C1 segment of cervical spinal cord (tissue), 14 donors: ENCODE measurements at regions not wholly inside any gene's neighbourhood (a gene's known extent, or its start where the extent isn't known, plus 50 kb on each side); places are given as distances from the start of the nearest gene placed in this dataset.
A peak's percentile ranks its signal among the peaks of the same experiment; 100 is the strongest.
"Not testable (repeated sequence)": the region's sequence is repeated elsewhere in the genome, so short reads cannot be mapped to it uniquely, and the experiment has no call there.

Source experiments
- DNase-seq, 14 donors: peaks; one replicate each; lab custom pipeline; 2025; lab: John Stamatoyannopoulos, UW

DNA sequence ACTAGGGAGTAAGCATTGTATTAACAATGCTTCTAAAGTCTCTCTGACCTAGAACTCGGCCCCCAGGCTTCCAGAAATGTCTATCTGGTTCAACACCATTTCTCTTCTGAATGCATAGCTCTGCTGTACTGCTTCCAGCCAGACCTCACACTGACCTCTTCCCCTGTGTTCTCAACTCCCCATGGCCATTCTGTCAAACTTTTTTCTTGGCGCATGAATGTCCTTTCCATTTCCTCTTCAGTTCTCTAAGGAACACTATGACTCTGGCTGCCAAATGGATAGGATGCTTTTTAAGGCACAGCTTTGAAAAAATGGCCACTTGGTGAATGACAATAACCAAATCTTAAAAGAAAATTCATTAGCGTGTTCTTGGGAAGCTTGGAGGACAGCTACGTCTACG is 425.8 kb downstream of the ETV1 start:
- DNase-seq = no peak

DNA sequence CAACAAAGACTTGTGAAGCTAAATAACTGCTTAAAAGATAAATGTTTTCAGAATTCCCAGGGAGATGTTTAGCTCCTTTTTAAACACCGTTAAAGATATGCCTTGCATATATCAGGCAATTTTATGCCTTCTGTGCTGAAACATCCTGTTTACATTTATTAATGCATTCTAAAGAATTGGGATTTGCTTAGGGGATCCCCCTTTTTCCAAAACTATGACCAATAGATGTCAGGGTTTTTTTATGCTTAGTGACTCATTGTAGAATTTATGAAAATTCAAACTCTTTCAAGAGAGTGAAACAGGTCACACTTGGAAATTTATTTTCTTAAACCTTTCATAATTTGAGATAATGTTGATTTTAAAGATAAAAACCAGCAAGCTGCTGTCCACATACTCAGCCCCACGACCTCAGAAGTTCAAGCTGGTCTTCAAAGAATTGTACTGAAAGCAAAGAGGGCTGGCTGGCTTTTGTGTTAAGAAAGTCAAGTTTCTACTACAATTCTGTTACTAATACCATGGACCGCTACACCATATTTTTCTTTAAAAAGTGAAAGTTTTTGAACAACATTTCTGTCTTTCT is 411.8 kb downstream of the ETV1 start:
- DNase-seq = no peak

DNA sequence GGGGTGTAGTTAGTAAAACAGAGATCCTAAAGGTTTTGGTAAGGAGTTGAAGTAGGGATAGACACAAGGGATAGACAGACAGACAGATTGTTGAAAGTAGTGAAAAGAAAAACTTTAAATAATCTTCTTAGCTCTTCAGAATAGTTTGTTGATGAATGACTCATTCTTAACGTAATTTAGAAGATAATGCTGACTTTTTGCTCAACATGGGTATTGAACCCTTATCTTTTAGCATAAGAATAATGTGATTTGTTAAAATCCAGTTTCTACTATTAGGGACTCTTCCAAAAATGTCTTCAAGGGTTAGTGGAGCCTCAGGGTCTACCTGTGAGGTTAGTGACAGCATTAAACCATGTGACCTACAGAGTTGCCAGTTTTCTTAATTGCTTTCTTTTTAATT is 411.2 kb downstream of the ETV1 start:
- no peak for DNase-seq

DNA sequence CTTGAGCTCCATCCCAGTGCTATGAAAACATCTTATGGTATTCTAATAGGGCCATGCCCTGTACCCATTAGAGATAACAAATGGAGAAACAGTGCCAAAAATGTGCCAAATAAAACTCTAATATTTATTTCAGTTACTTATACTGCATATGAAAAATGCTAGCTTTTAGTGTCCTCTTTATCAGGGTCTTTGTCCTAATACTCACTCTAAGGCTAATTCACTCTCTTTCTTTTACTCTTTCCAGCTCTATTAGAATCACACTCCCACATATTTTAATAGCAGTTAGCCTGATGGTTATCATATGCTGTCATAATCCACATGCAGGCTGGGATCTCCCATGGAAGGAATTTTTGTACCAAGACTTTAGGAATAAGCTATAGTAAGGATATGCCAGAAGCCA is 408.4 kb downstream of the ETV1 start:
- DNase-seq = no peak

DNA sequence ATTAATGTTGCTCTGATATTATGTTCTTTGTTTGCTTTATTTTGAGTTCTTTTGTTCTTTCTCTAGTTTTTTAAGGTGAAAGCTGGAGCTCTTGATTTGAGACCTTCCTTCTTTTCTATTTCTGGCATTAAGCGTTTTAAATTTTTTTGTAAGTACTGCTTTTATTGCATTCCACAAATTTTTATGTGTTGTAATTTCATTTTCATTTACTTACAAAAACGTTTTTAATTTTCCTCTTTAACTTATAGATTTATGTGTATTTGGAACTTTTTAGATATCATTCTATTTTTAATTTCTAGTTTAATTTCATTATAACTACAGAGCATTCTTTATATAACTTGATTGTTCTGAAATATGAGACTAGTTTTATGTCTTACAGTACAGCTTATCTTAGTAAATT is 395.6 kb downstream of the ETV1 start:
- no peak for DNase-seq

DNA sequence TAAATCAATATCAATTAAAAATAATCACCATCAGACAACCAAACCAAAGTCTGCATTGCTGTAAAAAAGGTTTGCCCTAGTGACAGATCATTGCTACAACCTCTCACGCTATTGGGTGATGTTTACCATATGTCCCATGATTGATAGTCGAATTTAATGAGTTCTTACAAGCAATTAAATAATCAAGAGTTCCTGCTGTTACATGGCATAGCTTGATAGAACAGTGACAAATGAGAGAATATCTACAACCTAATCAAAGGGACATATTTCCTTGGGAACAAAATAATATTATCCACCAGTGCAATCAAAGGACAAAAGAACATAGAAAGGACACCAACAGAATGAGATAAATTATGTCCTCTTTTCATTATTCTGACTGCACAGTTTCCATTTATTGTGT is 387.4 kb downstream of the ETV1 start:
- DNase-seq = no peak

DNA sequence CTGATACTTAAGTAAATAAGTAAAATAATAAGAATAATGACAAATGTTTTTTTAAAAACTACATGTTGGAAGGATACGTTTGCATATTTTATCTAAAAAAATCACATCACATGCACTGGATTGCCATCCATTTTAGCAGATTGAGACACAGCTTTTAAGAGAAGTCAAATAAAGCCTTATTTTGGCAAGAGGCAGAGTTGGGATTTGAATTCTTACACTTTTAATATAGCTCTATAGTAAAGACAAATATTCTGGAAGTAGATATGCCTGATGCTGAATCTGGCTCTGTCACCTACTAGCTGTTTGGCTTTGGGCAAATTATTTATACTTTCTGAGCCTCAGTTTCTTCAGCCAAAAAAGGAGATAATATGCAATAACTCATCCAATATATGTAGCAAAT is 386.4 kb downstream of the ETV1 start:
- no peak for DNase-seq

DNA sequence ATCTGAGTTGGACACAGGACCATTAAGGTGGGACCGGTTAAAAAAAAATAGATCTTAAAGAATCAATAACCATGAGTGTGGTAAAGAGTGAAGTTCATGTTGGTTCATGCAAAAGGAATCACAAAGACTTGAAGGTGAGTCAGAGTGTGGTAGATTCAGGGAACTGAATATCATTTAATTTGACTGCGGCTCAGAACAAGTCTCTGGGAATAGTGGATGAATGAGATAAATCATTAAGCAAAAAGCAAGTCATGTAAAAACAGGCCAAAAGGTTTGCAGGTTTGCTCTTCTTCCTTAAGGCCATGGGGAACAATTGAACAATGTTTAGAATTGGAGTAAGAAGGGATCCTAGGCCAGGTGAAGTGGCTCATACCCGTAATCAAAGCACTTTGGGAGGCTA is 385.8 kb downstream of the ETV1 start:
- no peak for DNase-seq

DNA sequence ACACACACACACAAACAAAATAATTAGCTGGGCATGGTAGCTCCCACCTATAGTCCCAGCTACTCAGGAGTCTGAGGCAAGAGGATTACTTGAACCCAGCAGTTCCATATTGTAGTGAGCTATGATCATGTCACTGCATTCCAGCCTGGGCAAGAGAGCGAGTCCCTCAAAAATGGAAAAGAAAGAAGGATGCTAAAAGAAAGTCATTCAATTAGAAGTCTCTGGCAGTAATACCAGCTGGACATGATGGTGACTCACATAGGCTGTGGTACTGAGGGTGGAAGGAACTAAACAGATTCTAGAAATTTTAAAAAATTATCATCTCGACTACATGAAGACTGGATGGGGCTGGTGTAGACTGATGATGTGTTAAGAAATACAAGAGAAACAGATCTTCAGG is 385.3 kb downstream of the ETV1 start:
- no peak for DNase-seq

DNA sequence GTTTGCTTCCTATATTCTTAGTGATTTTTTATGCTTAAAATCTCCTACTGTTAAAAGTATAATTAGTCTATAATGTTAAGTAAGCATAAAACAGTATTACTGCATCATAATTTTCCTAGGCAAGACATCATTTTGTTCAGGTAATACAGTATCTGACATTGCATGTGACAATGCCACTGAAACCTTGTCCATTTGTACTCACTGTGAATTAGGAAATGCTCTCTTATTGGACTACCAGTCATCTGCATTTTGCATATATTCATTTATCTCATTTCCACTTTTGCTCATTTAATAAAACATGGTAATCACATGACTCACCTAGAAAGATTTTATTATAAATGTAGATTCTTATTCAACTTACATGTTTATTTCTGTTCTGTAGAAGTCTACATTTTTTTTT is 379.1 kb downstream of the ETV1 start:
- DNase-seq = no peak

DNA sequence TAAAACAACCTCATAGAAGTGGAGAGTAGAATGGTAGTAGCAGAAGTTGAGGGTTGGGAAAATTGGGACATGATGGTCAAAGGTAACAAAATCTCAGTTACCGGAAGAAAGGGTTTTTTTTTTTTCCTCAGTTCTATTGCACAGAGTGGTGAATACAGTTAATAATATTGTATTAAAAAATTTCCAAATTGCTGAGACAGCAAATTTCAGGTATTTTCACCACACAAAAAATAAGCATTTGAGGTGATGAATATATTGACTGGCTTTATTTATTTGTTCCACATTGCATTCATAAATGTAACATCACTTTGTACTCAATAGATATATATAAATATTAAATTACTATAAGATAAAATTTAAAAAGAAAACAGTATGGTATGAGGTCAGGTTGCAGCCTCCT is 373.8 kb downstream of the ETV1 start:
- DNase-seq = no peak

DNA sequence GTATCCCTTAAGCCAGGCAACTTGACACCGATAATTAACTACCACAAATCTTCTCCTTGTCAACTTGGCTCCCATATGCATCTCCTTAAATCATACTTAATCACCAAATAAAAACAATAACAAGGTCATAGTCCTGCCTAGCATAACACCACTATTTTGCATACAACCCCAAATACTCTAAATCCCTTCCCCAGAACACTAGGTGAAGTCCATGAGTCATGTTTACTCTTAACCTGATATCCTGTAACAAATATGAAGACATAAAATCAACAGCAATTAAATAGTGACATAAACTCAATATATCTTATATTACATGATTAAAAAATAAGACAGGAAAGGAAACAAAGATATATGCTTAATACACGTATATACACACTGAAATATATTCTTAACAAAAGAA is 362.0 kb downstream of the ETV1 start:
- DNase-seq = no peak

DNA sequence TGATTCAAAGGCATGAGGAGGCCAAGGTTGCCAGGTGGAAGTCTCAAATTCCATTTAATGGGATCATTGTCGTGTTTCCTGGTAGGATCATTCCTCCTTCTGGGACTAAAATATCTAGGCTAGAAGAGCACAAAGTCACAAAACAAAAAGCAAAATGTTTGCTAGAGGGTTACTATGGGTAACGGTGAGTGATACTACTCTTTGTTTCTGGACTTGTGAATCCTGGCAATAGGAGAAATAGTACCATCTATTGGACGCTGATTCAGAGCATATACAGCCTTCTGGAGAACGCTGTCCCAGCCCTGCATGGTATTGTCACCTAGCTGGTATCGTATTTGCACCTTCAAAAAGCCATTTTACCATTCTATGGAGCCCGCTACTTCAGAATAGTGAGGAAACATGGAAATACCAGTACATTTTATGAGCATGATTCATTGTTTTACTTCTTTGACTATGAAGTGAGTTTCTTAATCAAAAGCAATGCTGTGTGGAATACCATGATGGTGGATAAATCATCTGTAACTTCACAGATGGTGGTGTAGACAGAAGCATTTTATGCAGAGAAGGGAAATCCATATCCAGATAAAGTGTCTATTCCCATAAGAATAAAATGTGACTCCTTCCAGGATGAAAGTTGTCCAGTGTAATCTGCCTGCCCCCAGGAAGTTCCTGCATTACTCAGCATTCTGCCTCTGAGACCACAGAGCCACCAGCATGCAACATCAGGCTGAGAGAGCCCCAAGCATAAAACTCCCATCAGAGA is 361.0 kb downstream of the ETV1 start:
- no peak for DNase-seq

DNA sequence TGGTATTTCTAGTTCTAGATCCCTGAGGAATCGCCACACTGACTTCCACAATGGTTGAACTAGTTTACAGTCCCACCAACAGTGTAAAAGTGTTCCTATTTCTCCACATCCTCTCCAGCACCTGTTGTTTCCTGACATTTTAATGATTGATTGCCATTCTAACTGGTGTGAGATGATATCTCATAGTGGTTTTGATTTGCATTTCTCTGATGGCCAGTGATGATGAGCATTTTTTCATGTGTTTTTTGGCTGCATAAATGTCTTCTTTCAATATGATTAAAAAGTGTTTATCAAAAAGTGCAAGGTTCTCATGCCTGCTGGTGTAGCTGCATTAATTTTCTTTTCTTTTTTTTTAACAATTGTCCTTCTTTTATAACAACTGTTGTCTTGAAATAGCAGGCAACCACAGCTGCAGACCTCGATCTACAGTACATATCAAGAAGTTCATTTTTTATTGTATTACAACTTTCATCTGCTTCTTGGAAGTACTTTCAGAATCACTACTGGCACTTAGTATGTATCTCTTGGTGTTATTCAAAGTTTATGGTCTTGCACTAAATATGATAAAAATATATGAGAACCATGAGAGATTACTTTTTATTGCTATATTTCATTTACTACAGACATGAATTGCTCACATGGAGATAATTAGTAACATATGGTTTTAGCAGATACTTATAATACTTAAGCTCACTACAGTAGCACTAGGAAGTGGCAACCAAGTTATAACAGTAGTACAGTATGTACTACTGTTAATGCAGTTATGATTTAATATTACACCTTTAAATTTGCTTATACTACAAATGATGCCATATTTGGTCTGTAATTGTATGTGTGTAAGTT is 358.0 kb downstream of the ETV1 start:
- not testable (repeated sequence) for DNase-seq

DNA sequence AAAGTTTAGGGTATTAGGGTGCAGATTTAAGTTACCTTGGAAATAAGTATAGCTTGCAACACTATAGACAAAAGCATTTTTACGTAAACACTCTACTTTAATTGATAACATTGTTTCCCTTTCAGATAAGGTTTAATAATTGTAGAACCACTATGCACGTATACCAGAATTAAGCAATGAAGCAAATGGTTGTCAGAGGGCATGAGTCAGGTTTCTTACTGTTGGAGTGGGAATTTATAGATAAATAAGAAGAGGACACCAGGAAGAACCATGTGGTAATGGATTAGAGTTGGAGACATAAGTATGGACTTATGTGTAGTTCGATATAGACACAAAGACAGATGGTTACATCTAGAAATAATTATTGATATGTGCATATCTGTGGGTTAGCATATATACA is 355.6 kb downstream of the ETV1 start:
- DNase-seq = no peak

DNA sequence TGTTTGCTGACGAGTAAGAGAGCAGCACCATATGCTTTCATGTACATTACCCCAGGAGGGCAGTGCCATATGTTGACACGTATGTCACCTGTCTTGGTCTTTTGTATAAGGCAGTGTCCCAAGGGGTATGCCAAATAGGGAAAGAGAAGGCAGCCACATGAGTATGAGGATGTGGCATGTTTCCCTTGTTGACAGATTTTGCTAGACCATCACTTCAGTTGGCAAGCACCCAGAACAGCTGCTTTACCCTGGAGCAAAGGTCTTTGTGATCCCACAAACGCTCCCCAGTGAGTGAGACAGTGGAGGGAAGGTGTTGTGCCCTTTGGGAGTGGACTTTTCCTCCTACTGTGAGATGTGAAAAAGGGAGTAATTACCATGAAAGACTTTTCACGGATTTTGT is 350.1 kb downstream of the ETV1 start:
- DNase-seq = no peak

DNA sequence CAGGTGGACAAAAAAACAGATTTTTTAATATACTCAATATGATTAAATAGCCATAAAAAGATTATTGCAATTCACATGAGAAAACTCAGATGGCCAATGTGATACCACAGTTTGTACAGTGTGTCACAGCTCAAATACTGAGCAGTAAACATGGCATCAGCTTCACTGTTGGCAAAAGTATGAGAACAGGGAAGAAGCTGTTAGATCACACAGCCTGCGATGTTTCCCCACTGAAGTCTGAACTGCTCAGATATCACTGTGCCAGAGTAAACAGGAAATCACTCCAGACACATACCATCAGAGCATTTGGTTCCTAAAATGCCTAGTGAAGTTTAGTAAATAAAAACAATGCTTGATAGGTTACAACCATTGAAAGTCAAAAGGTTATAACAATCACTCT is 347.8 kb downstream of the ETV1 start:
- DNase-seq = peak in 1 of 14 donors; percentile 3

DNA sequence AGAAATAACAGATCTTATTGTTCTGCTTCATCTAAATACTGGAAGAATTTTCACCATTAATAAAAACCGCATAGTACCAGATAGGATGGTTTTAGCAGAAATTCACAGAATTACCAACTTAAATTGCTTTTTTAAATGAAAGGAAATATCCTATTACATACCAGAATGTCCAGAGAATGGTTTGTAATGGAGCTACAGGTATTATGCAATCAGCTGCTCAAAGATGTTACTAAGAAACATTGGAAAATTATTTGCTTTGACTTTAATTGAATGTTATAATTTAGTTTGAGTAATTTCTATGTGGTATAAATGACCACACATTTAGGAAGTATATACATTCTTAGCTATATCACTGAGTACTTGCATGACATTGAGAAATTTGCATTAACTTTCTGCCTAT is 338.3 kb downstream of the ETV1 start:
- DNase-seq = no peak

DNA sequence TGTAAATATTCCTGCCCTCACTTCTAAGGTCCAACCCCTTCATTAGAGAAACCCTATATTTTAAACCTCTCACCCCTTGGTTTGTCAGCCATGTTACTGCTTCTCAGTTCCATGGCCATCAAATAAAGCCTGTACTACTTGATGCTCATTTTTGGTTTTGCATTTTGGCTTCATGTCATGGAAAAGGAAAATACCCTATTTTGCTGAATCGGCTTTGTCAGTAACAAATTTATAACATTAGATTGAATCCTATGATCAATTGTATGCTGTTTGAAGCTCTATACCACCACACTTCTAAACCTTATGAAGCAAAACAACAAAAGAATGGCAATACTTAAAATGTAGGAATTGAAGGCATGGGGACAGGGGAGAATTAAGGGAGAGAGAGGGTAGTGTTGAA is 333.1 kb downstream of the ETV1 start:
- no peak for DNase-seq

DNA sequence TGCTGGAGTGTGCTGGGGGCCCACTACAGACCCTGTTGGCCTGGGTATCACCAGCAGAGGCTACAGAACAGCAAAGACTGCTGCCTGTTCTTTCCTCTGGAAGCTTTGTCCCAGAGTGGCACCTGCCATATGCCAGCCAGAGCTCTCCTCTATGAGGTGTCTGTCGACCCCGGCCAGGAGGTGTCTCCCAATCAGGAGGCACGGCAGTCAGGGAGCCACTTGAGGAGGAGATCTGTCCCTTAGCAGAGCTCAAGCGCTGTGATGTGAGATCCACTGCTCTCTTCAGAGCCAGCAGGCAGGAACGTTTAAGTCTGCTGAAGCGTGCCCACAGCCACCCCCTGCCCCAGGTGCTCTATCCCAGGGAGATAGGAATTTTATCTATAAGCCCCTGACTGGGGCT is 316.2 kb downstream of the ETV1 start:
- DNase-seq = no peak

DNA sequence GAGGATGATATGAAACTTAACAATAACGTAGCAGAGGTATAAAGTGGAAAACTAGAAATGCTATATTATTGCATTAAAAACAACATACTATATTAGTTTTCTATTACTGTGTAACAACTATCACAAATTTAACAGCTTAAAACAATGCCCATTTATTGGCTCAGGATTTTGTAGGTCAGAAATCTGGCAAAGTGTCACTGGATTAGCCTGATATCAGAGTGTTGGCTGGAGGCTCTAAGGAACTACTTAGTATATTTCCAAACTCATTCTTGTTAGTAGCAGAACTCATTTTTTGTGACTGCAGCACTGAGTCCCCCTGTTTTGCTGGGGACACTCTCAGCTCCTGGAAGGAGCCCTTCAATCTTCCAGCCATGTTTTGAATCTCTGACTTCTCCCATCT is 306.8 kb downstream of the ETV1 start:
- peak in 1 of 14 donors; percentile 48 for DNase-seq

DNA sequence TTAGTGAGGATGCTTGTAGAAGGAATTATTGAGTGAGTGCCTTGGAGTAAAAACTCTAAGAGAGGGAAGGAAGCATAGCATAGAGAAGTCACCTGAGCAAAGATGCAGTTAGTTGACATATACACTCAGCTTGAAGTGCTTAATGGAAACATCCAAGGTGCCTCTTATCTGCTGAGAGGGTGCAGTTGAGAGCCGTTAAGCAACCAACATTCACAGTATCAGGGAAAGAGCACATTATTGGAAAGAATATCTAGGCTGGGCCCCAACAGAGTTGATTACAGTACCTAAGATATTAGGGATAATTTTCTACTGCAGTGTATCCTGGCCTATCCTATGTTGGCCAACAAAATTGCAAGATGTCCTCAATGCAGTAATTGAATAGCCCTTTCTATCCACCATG is 302.0 kb downstream of the ETV1 start:
- no peak for DNase-seq

DNA sequence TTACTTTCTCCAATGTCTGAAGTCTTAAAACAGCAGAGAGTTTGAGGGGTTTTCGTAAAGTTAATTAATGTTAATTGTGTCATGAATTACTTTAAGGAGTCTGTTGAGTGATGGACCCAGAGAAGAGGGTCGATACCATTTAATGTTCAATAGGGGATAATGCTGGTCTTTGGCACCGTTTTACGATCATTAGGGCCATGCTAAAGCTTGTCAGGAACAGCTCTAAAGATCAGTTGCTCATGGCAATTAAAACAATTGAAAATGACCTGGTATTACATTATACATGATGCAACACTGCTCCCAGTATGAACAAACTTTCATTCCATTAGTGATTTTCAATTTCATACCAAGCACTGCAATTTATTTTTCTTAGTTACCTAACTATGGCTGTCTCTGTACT is 296.9 kb downstream of the ETV1 start:
- DNase-seq = no peak
